GM12864 (cell line): ENCODE measurements at regions not wholly inside any gene's neighbourhood (a gene's known extent, or its start where the extent isn't known, plus 50 kb on each side); places are given as distances from the start of the nearest gene placed in this dataset.
"Not testable (repeated sequence)": the region's sequence is repeated elsewhere in the genome, so short reads cannot be mapped to it uniquely, and the experiment has no call there.

Experiments used
- DNase-seq: peaks from one replicate; pipeline ENCODE4 v3.0.0-alpha.2; 2011; ENCODE audit warnings: low read depth
- H3K4me3 ChIP-seq: 2 replicates; pipeline ENCODE4 v1.5.1; 2011; ENCODE audit warnings: mild to moderate bottlenecking, low read depth, low read length, control low read depth
- TF ChIP-seq, protein P1 (sequence below): IDR thresholded peaks from 2 replicates; pipeline ENCODE4 v1.5.1; 2011; ENCODE audit warnings: low read depth, mild to moderate bottlenecking, moderate library complexity, low read length, control low read depth, inconsistent platforms; ENCODE audit errors: missing control alignments

DNA sequence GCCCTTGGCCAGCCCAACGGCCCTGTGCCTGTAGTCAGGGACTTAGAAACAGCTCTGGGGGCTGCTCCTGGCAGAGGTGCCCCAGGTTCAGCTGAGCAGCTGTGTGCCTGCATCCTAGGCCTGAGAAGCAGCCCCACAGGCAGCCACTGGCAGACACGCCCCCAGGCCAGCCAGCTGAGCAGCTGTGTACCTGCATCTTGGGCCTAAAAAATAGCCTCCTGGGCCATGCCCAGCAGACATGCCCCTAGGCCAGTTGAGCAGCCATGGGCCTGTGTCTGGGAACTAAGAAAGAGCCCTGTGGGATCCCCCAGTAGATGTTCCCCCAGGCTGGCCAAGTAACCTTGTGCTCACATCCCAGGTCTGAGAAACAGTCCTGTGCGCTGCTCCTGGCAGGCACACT is 64.0 kb downstream of the TBR1 start:
- TF ChIP-seq, protein P1, sequence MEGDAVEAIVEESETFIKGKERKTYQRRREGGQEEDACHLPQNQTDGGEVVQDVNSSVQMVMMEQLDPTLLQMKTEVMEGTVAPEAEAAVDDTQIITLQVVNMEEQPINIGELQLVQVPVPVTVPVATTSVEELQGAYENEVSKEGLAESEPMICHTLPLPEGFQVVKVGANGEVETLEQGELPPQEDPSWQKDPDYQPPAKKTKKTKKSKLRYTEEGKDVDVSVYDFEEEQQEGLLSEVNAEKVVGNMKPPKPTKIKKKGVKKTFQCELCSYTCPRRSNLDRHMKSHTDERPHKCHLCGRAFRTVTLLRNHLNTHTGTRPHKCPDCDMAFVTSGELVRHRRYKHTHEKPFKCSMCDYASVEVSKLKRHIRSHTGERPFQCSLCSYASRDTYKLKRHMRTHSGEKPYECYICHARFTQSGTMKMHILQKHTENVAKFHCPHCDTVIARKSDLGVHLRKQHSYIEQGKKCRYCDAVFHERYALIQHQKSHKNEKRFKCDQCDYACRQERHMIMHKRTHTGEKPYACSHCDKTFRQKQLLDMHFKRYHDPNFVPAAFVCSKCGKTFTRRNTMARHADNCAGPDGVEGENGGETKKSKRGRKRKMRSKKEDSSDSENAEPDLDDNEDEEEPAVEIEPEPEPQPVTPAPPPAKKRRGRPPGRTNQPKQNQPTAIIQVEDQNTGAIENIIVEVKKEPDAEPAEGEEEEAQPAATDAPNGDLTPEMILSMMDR: no peak
- DNase-seq: no peak

DNA sequence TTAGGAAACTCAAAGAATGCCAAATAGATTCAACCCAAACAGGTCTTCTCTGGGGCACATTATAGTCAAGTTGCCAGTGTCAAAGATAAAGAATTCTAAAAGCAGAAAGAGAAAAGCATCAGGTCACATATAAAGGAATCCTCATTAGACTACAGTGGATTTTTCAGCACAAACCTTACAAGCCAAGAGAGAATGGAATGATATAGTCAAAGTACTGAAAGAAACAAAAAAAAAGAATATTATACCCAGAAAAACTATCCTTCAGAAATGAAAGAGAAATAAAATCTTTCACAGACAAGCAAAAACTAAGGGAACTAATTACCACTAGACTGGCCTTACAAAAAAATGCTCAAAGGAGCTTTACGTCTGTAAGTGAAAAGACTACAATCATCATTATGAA is 65.5 kb downstream of the TBR1 start:
- TF ChIP-seq, protein P1: no peak
- DNase-seq: no peak
- H3K4me3 ChIP-seq: no peak overlapping the region

More for the DNA sequence above, 64.0 kb downstream of the TBR1 start:
- no peak overlapping the region for H3K4me3 ChIP-seq

DNA sequence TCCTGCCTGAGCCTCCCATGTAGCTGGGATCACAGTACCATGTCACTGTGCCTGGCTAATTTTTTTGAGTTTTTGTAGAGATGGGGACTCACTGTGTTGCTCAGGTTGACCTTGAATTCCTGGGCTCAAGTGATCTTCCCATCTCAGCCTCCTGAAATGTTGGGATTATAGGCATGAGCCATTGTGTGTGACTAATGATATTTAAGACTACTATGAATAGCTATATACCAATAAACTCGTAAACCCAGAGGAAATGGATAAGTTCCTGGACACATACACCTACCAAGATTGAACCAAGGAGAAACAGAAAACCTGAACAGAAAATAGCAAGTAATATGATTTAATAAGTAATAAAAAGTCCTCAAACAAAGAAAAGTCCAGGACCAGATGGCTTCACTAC is 68.0 kb downstream of the TBR1 start:
- DNase-seq: no peak
- no peak overlapping the region for H3K4me3 ChIP-seq
- TF ChIP-seq, protein P1: no peak

DNA sequence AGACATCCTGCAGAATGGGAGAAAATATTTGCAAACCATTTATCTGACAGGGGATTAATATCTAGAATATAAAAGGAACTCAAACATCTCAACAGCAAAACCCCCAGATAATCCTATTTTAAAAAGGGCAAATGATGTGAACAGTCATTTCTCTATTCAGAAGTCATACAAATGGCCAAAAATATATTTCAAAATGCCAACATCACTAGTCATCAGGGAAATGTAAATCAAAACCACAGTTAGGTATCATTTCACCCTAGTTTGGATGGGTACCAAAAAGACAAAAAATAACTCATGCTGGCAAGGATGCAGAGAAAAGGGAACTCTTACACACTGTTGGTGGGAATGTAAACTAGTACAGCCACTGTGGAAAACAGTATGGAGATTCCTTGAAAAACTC is 70.0 kb downstream of the TBR1 start:
- H3K4me3 ChIP-seq: no peak overlapping the region
- TF ChIP-seq, protein P1: no peak
- no peak for DNase-seq

DNA sequence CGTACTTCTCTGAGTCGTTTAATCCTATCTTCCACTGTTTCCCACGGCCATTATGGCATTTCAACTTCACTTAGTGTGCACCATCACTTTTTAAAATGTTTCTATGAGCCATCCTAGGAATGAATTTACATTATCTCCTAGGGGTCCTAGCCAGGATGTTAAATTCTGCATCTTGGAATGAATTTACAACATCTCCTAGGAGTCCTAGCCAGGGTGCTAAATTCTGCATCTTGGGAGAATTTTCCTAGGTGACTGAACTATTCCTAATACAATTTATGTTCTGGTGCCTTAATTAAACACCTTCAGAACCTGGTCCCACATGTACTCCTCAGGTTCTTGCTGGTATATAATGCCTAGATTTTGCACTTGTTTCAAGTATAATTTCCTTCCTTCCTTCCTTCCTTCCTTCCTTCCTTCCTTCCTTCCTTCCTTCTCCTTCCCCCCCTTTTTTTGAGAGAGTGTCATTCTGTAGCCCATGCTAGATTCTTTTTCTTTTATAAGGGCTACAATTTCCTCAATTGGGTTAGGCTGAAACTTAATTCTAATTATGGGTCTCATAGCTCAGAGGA is 72.1 kb downstream of the TBR1 start:
- no peak for DNase-seq
- TF ChIP-seq, protein P1: no peak
- H3K4me3 ChIP-seq: no peak overlapping the region

DNA sequence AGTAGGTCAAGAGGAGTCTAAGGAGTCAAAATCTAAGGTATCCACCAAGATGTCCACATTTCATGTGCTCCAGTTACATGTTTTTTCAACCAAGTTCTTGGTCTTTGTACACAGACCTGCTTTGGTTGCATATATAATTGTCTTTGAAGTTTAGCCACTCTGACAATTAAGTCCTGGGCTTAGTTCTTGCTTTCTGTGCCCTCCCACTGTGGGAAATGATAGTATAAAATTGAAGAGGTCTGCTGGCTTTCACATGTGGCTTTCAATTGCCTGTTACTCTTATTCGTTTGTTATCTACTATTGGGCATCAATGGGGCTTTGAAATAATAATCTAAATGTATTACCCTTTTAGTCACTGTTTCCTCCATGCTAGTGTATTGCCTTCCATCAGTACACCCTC is 72.8 kb downstream of the TBR1 start:
- no peak overlapping the region for H3K4me3 ChIP-seq
- TF ChIP-seq, protein P1: no peak
- DNase-seq: no peak

DNA sequence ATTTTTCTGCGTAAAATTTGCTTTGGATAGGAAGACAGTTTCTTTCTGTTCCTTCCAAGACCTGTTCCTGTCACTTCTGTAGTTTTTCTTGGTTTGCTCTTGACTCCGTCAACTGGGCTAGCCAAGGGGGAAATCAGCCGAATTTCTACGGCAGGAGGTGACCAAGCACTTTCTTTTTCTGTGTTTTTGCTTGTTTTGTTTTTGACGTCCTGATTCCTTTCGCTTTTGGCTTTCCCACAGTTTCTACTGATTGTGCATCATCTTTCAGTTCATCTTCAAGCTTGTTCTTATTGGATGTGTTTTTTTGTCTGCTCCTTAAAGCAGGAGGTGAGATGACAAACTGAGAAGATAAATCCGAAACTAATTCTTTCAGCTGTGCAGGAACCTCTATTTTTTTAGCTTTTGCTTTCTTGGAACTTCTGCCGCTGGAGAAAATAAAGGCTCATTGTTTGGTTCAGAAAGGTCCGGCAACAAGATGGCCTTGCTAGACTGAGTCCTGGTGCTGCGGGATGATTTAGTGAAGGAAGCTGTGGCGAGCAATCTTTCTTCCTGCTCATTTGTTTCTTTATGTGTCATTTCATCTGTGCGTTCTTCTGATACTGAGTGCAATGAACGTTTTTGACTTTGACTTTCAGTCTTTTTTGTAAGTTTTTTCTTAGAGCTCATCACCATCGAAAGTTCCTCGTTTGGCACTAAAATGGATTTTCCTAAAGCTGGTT is 85.0 kb downstream of the TBR1 start:
- not testable (repeated sequence) for H3K4me3 ChIP-seq, DNase-seq

DNA sequence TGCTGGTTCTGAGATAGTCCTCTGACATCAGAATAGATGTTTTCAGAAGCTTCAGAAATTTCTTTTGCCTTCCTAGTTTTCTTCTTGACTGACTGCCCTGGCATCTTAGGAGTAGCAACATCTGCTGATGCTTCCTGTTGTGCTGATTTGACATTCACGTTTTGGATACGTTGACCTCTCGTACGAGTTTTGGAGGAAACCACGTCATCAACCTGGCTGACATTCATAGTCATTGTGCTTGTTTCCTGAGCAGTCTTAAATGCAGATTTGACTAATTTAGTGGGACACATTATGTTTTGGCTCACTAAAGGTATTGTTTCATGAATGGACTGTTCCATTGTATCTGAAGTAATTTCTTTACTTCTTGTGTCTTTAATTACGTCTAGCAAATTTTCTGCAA is 86.2 kb downstream of the TBR1 start:
- DNase-seq, H3K4me3 ChIP-seq: not testable (repeated sequence)

DNA sequence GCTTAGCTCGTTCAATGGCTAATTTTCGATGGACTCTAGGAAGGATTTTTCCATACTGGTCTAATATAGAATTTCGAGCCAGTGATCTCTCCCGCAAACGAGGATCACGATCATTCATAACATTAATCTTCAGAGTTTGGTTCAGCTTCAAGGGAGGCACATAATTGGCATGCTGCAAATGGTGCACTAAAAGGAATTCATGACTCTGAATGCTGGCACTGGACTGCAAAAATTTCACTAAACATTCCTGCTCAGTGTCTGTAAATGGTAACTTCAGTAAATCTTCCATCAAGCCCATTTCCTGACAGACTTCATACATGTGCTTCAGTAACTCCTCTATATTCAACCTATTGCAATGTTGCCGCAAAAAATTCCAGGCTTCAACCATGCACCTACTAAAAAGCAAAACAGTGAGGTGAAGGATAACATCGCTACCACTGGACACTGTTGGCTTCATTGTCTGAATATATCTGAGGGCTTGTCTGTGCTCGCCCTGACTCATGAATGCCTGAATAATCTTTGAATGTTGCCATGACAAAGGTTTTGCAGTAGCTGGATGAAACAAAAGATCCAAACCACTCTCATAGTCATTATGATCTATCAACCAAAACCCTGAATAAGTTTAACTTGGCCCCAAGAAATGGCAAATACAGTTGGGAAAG is 88.7 kb downstream of the TBR1 start:
- not testable (repeated sequence) for H3K4me3 ChIP-seq

DNA sequence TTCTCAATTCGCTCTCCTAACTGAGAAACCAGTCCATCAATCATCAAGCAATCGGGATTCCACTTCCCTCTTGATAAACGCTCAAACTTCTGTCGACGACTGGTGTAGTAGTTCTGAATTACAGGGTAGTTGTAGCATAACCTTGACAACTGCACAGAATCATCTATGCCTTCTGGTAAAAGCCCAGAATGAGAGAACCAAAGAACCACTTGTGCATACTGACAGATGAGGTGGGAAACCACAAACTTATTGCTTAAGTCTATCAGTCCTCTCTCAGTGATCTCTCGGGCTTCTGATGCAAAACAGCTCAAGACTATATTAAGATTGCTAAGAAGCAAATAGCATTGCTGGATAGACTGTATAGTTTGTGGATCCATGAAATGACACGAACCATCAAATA is 89.4 kb downstream of the TBR1 start:
- DNase-seq, H3K4me3 ChIP-seq: not testable (repeated sequence)

More for the DNA sequence above, 88.7 kb downstream of the TBR1 start:
- DNase-seq: not testable (repeated sequence)

DNA sequence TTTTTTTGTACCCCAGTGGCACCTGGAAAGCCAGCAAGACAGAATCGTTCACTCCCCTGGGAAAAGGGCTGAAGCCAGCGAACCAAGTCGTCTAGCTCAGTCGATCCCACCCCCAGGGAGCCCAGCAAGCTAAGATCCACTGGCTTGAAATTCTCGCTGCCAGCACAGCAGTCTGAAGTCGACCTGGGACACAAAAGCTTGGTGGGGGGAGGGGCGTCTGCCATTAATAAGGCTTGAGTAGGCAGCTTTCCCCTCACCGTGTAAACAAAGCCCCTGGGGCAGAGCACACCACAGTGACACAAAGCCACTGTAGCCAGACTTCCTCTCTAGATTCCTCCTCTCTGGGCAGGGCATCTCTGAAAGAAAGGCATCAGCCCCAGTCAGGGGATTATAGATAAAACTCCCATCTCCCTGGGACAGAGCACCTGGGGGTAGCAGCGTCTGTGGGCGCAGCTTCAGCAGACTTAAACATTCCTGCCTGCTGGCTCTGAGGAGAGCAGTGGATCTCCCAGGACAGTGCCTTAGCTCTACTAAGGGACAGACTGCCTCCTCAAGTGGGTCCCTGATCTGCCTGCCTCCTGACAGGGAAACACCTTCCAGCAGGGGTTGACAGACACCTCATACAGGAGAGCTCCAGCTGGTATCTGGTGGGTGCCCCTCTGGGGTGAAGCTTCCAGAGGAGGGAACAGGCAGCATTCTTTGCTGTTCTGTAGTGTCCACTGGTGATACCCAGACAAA is 97.4 kb downstream of the TBR1 start:
- not testable (repeated sequence) for H3K4me3 ChIP-seq, DNase-seq
